ENCODE measurements at regions not wholly inside any gene's neighbourhood (a gene's known extent, or its start where the extent isn't known, plus 50 kb on each side); places are given as distances from the start of the nearest gene placed in this dataset.
"Not testable (repeated sequence)": the region's sequence is repeated elsewhere in the genome, so short reads cannot be mapped to it uniquely, and the experiment has no call there.

DNA sequence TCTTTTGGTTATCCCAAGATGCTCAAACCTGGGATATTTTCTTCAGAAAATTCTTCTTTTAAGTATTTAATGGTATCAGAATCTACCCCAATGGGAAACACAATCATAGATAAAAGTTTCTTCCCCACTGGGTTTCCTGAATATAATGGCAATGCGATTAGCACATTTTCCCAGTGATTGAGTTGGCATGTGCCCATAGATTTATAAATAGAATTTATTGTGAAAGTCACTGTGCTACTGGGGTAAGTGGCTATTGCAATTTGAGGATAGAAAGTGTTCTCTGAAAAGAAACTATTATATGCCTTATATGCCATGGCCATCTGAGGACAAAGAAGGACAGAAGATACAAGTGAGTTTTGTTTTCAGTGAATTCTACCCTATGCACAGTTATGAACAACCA is 99.0 kb upstream of the RBMS3 start:
- H3K4me2 ChIP-seq (ENCODE audit: low read length) = no peak overlapping the region

DNA sequence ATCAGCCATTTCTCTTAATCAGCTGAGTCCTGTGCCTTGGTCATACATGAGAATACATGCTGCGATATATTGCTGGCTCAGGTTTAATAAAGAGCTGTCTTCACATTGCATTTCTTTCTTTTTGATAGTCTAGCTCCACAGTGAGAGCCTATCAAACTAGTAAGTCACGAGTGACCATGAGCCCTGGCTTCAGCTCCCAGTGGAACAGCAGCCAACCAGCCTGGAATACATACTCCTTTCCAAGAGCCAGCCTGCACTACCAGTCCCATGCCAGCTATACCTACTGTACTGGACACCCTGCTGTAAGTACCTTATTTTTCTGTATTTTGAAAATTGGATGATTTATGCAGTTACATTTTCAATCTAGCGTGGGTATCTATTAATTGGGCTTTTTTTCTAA is 98.0 kb upstream of the RBMS3 start:
- H3K27ac ChIP-seq (ENCODE audit: low read length); H3K9me2 ChIP-seq (replicated peaks; ENCODE audit: low read length); H4K20me1 ChIP-seq (ENCODE audit: low read length); H3K4me3 ChIP-seq (ENCODE audit: low read length); H2AFZ ChIP-seq (ENCODE audit: low read length); H3K9ac ChIP-seq (ENCODE audit: low read length); CTCF ChIA-PET; H3K9me3 ChIP-seq (ENCODE audit: low read length); H3K79me2 ChIP-seq (ENCODE audit: low read length); H3K4me2 ChIP-seq (ENCODE audit: low read length); intact Hi-C loops (cut with micrococcal nuclease); H3K27me3 ChIP-seq (ENCODE audit: low read length); H3K36me3 ChIP-seq (ENCODE audit: low read depth, low read length); POLR2A ChIA-PET (ENCODE audit: unreplicated experiment); ATAC-seq; BruUV-seq (replicated peaks); DNase-seq: not testable (repeated sequence)
- peaks cover 30% of the 10 kb centered on the region for H3K4me1 ChIP-seq (ENCODE audit: insufficient read depth, low read length)
- peaks cover 12% of the 10 kb centered on the region for H3F3A ChIP-seq (ENCODE audit: low read length, unreplicated experiment)

More for the DNA sequence above, 99.0 kb upstream of the RBMS3 start:
- Histone ChIP-seq H3K9me3 (ENCODE audit: low read length) (no peaks in the 10 kb centered on the region), H3F3A (ENCODE audit: low read length, unreplicated experiment) (peaks cover 12% of the 10 kb centered on the region), H3K27me3 (ENCODE audit: low read length) (no peaks in the 10 kb centered on the region), H3K4me3 (ENCODE audit: low read length) (no peak overlapping the region), H3K36me3 (ENCODE audit: low read depth, low read length) (no peaks in the 10 kb centered on the region), H2AFZ (ENCODE audit: low read length) (no peak overlapping the region), H3K9ac (ENCODE audit: low read length) (no peak overlapping the region), H3K9me2 (replicated peaks; ENCODE audit: low read length) (no peaks in the 10 kb centered on the region), H4K20me1 (ENCODE audit: low read length) (no peaks in the 10 kb centered on the region), H3K79me2 (ENCODE audit: low read length) (no peaks in the 10 kb centered on the region), H3K4me1 (ENCODE audit: insufficient read depth, low read length) (peaks cover 23% of the 10 kb centered on the region), H3K27ac (ENCODE audit: low read length) (no peak overlapping the region)
- ATAC-seq = no peak
- no TSS peak for BruUV-seq (replicated peaks)
- ChIA-PET CTCF (no interaction called here), POLR2A (ENCODE audit: unreplicated experiment) (no interaction called here)
- intact Hi-C loops (cut with micrococcal nuclease) = no loop called here
- no peak for DNase-seq
- TF ChIP-seq EZH2 (IDR thresholded peaks at IDR 0.05; ENCODE audit: low read length, unreplicated experiment) = no peak
- TF ChIP-seq, protein P1, sequence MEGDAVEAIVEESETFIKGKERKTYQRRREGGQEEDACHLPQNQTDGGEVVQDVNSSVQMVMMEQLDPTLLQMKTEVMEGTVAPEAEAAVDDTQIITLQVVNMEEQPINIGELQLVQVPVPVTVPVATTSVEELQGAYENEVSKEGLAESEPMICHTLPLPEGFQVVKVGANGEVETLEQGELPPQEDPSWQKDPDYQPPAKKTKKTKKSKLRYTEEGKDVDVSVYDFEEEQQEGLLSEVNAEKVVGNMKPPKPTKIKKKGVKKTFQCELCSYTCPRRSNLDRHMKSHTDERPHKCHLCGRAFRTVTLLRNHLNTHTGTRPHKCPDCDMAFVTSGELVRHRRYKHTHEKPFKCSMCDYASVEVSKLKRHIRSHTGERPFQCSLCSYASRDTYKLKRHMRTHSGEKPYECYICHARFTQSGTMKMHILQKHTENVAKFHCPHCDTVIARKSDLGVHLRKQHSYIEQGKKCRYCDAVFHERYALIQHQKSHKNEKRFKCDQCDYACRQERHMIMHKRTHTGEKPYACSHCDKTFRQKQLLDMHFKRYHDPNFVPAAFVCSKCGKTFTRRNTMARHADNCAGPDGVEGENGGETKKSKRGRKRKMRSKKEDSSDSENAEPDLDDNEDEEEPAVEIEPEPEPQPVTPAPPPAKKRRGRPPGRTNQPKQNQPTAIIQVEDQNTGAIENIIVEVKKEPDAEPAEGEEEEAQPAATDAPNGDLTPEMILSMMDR (conservative IDR thresholded peaks at IDR 0.05; ENCODE audit: low read depth, low read length) = no peak
- no peak for TF ChIP-seq EZH2phosphoT487 (IDR thresholded peaks at IDR 0.05; ENCODE audit: borderline replicate concordance, low read length)

DNA sequence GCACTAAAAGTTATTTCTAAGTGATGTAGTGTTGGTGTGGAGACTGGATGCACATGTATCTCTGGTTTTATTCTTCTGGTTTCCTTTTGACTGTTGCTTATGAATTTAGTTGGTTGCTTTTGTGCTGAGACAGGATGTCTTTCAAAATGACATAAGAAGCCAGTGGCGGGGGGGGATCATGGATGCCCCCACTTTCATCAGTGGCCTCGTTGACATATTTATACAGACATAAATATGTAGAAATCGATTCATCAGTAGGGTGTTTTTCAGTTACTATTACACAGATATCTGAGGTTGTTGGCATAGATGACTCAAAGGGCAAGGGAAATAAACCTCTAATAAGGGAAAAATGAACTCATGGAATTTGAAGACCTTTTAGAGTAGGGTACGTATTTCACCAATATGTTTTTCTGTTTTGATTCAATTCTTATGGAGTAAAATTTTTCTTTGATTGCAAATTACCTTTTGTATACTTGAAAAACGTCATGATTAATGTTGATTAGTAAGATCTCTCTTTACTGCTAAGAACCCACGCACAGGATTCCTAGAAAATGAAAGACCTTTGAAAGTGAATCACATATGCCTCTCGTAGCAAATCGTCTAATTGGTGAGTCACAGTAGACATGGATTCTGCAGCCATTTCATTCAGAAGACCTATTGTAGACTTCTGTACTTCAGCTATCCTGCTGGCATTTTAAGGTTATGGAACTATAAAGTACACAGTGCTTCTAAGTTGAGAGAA is 97.4 kb upstream of the RBMS3 start:
- Histone ChIP-seq H3K27me3 (ENCODE audit: low read length) (no peaks in the 10 kb centered on the region), H3K4me2 (ENCODE audit: low read length) (no peak overlapping the region), H3F3A (ENCODE audit: low read length, unreplicated experiment) (peaks cover 12% of the 10 kb centered on the region), H2AFZ (ENCODE audit: low read length) (no peak overlapping the region), H3K9me2 (replicated peaks; ENCODE audit: low read length) (no peaks in the 10 kb centered on the region), H3K4me3 (ENCODE audit: low read length) (no peak overlapping the region), H3K79me2 (ENCODE audit: low read length) (no peaks in the 10 kb centered on the region), H4K20me1 (ENCODE audit: low read length) (no peaks in the 10 kb centered on the region), H3K27ac (ENCODE audit: low read length) (no peak overlapping the region), H3K9ac (ENCODE audit: low read length) (no peak overlapping the region), H3K36me3 (ENCODE audit: low read depth, low read length) (no peaks in the 10 kb centered on the region), H3K4me1 (ENCODE audit: insufficient read depth, low read length) (peaks cover 37% of the 10 kb centered on the region), H3K9me3 (ENCODE audit: low read length) (no peaks in the 10 kb centered on the region)
- ChIA-PET POLR2A (ENCODE audit: unreplicated experiment) (no interaction called here), CTCF (no interaction called here)
- no peak for TF ChIP-seq EZH2 (IDR thresholded peaks at IDR 0.05; ENCODE audit: low read length, unreplicated experiment)
- intact Hi-C loops (cut with micrococcal nuclease) = no loop called here
- DNase-seq (no peak), ATAC-seq (no peak)
- BruUV-seq (replicated peaks) = no TSS peak
